Astrocyte (in vitro differentiated cells and primary cell): ENCODE measurements at regions not wholly inside any gene's neighbourhood (a gene's known extent, or its start where the extent isn't known, plus 50 kb on each side); places are given as distances from the start of the nearest gene placed in this dataset.

Experiments used
- DNase-seq: peaks from one replicate; pipeline ENCODE4 v3.0.0-alpha.2; 2010; ENCODE audit warnings: low read depth
- FAIRE-seq: peaks from 2 replicates; lab custom pipeline; 2011; peaks lifted over from hg19 to GRCh38; lab: Jason Lieb, UNC
- H2AFZ ChIP-seq: 2 replicates; pipeline ENCODE4 v1.6.0; 2012; ENCODE audit warnings: low read depth, low read length, inconsistent platforms
- H3K27ac ChIP-seq: 2 replicates; pipeline ENCODE4 v1.5.1; 2011; ENCODE audit warnings: low read depth, low read length, inconsistent platforms
- H3K27me3 ChIP-seq: 2 replicates; pipeline ENCODE4 v1.6.0; 2011; ENCODE audit warnings: low read length, inconsistent platforms; ENCODE audit not compliant: insufficient read depth
- H3K36me3 ChIP-seq: 2 replicates; pipeline ENCODE4 v1.5.1; 2011; ENCODE audit warnings: low read length, inconsistent platforms; ENCODE audit not compliant: insufficient read depth
- H3K4me1 ChIP-seq: 2 replicates; pipeline ENCODE4 v1.5.1; 2011; ENCODE audit warnings: low read length, inconsistent platforms; ENCODE audit not compliant: insufficient read depth
- H3K4me2 ChIP-seq: 2 replicates; pipeline ENCODE4 v1.6.0; 2012; ENCODE audit warnings: low read length, inconsistent platforms
- H3K4me3 ChIP-seq: 2 replicates; pipeline ENCODE4 v1.5.1; 2011; ENCODE audit warnings: low read depth, mild to moderate bottlenecking, low read length, inconsistent platforms; ENCODE audit not compliant: insufficient read depth
- H3K79me2 ChIP-seq: 2 replicates; pipeline ENCODE4 v1.6.0; 2012; ENCODE audit warnings: mild to moderate bottlenecking, low read length, inconsistent platforms; ENCODE audit not compliant: insufficient read depth
- H3K9ac ChIP-seq: 2 replicates; pipeline ENCODE4 v1.6.0; 2012; ENCODE audit warnings: mild to moderate bottlenecking, low read length, inconsistent platforms
- H3K9me3 ChIP-seq: 2 replicates; pipeline ENCODE4 v1.5.1; 2012; ENCODE audit warnings: low read depth, mild to moderate bottlenecking, low read length, inconsistent platforms; ENCODE audit not compliant: insufficient read depth
- H4K20me1 ChIP-seq: 2 replicates; pipeline ENCODE4 v1.6.0; 2012; ENCODE audit warnings: low read length, inconsistent platforms; ENCODE audit not compliant: insufficient read depth
- H3K27ac Mint-ChIP-seq: one replicate; pipeline ENCODE4 v1.8.0; 2021; ENCODE audit warnings: mild to moderate bottlenecking, mixed read lengths; ENCODE audit not compliant: unreplicated experiment
- H3K27me3 Mint-ChIP-seq: one replicate; pipeline ENCODE4 v1.8.0; 2021; ENCODE audit warnings: low read depth, mixed read lengths; ENCODE audit not compliant: unreplicated experiment
- H3K36me3 Mint-ChIP-seq: one replicate; pipeline ENCODE4 v1.8.0; 2021; ENCODE audit warnings: low read depth, mixed read lengths; ENCODE audit not compliant: unreplicated experiment
- H3K4me1 Mint-ChIP-seq: one replicate; pipeline ENCODE4 v1.8.0; 2021; ENCODE audit warnings: low read depth, mixed read lengths; ENCODE audit not compliant: unreplicated experiment
- H3K4me3 Mint-ChIP-seq: one replicate; pipeline ENCODE4 v1.8.0; 2021; ENCODE audit warnings: mild to moderate bottlenecking, moderate library complexity, mixed read lengths; ENCODE audit not compliant: unreplicated experiment
- H3K9me3 Mint-ChIP-seq: one replicate; pipeline ENCODE4 v1.8.0; 2021; ENCODE audit warnings: mild to moderate bottlenecking, mixed read lengths; ENCODE audit not compliant: unreplicated experiment
- CTCF ChIP-seq: IDR thresholded peaks from 2 replicates; pipeline ENCODE4 v1.5.1; 2011; ENCODE audit warnings: low read depth, mild to moderate bottlenecking, inconsistent platforms, low read length, moderate library complexity; ENCODE audit not compliant: insufficient read depth
- EZH2 ChIP-seq: IDR thresholded peaks from 2 replicates; pipeline ENCODE4 v1.6.1; 2012; ENCODE audit warnings: mild to moderate bottlenecking, low read length, inconsistent platforms; ENCODE audit not compliant: insufficient read depth

DNA sequence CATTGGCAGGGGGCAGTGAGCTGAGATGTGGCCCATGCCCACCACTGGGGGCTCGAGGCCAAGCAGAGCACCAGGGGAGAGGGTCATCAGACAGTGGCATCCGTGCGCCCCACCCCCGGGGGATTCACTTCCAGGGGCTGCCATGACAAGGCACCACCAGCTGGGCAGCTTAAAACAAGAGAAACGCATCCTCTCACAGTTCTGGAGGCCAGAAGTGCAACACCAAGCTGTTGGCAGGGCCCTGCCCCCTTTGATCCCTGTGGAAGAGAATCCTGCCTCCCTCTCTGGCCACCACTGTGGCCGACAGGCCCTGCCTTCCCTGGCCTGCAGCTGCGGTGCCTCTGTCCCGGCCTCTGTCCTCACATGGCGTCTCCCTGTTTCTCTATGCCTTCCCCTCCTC is 187.7 kb upstream of the ID2 start:
- no peak overlapping the region for H3K27ac Mint-ChIP-seq
- TF ChIP-seq CTCF, result no peak
- TF ChIP-seq EZH2, result no peak
- no peak overlapping the region for H3K9ac ChIP-seq
- H3K36me3 Mint-ChIP-seq, result no peaks in the 10 kb centered on the region
- H3K27me3 ChIP-seq, result no peaks in the 10 kb centered on the region
- DNase-seq, result no peak
- no peaks in the 10 kb centered on the region for H3K9me3 Mint-ChIP-seq
- H3K4me3 ChIP-seq, result no peak overlapping the region
- no peak overlapping the region for H3K4me3 Mint-ChIP-seq
- H4K20me1 ChIP-seq, result no peaks in the 10 kb centered on the region
- no peaks in the 10 kb centered on the region for H3K36me3 ChIP-seq
- H3K4me1 Mint-ChIP-seq, result peaks cover 4% of the 10 kb centered on the region
- H3K27me3 Mint-ChIP-seq, result peaks cover 24% of the 10 kb centered on the region
- H3K79me2 ChIP-seq, result no peaks in the 10 kb centered on the region
- H3K27ac ChIP-seq, result no peak overlapping the region
- no peak overlapping the region for H3K4me2 ChIP-seq
- no peaks in the 10 kb centered on the region for H3K4me1 ChIP-seq
- H2AFZ ChIP-seq, result no peak overlapping the region
- no peaks in the 10 kb centered on the region for H3K9me3 ChIP-seq
- no peak for FAIRE-seq

GRCh38 chr2:8494589-8494988 is 187.3 kb upstream of the ID2 start:
- Histone ChIP-seq H4K20me1 (no peaks in the 10 kb centered on the region), H3K9me3 (no peaks in the 10 kb centered on the region), H3K4me3 (no peak overlapping the region), H3K27ac (no peak overlapping the region), H3K27me3 (no peaks in the 10 kb centered on the region), H3K4me2 (no peak overlapping the region), H3K4me1 (no peaks in the 10 kb centered on the region), H2AFZ (no peak overlapping the region), H3K79me2 (no peaks in the 10 kb centered on the region), H3K36me3 (no peaks in the 10 kb centered on the region), H3K9ac (no peak overlapping the region)
- TF ChIP-seq CTCF, result no peak
- no peak for TF ChIP-seq EZH2
- Mint-ChIP-seq H3K27me3 (peaks cover 23% of the 10 kb centered on the region), H3K9me3 (no peaks in the 10 kb centered on the region), H3K4me3 (no peak overlapping the region), H3K27ac (no peak overlapping the region), H3K4me1 (peaks cover 4% of the 10 kb centered on the region), H3K36me3 (no peaks in the 10 kb centered on the region)
- FAIRE-seq (no peak), DNase-seq (no peak)

DNA sequence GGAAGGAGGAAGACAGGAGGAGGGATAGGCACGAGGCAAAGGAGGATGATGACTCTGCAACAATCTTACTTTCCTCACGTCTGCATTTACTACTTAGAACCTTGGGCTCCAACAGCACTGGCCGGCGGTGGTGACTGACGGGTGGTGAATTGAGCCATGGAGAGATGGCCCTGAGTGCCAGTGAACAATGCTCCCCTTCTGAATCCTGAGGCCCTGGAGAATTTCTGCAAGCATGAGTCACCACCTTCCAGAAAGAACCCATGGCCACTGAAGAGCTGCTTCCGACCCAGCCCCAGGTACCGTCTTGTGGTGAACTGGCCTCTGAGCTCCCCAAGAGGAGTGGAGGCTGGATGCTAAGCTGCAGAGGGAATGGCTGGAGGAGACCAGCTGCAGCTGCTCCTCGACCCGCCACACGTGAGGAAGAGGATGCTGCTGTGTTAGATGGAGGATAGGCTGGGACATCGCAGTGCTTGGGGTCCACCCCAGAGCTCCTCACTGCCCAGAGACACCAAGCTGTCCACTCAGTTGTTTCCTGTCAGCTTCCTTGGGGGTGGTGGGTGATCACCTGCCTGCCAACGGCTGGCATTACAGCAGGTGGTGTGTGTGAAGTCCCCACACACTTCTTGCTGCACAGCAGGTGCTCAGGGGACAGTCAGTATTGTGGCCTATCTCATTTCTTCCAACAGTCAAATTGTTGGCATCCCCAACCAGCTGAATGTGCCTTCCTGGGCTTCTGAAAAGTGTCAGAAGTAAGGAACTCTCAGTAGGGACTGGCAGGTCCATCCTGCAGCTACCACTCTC is 186.5 kb upstream of the ID2 start:
- no peak overlapping the region for H3K27ac Mint-ChIP-seq

More for the DNA sequence above, 186.5 kb upstream of the ID2 start:
- Histone ChIP-seq H3K9me3 (no peaks in the 10 kb centered on the region), H3K4me1 (no peaks in the 10 kb centered on the region), H3K4me3 (no peak overlapping the region), H3K27ac (no peak overlapping the region), H3K9ac (no peak overlapping the region), H3K4me2 (no peak overlapping the region), H3K79me2 (no peaks in the 10 kb centered on the region), H2AFZ (no peak overlapping the region), H3K36me3 (no peaks in the 10 kb centered on the region), H3K27me3 (no peaks in the 10 kb centered on the region), H4K20me1 (no peaks in the 10 kb centered on the region)
- FAIRE-seq (no peak), DNase-seq (no peak)
- no peaks in the 10 kb centered on the region for H3K36me3 Mint-ChIP-seq
- H3K9me3 Mint-ChIP-seq, result no peaks in the 10 kb centered on the region
- peaks cover 28% of the 10 kb centered on the region for H3K27me3 Mint-ChIP-seq
- H3K4me1 Mint-ChIP-seq, result peaks cover 4% of the 10 kb centered on the region
- no peak for TF ChIP-seq CTCF
- TF ChIP-seq EZH2, result no peak
- no peak overlapping the region for H3K4me3 Mint-ChIP-seq
